IMR-90 (cell line): ENCODE measurements at regions not wholly inside any gene's neighbourhood (a gene's known extent, or its start where the extent isn't known, plus 50 kb on each side); places are given as distances from the start of the nearest gene placed in this dataset.

Experiments used
- BHLHE40 ChIP-seq: fragments of 150-350 bp; IDR thresholded peaks from 2 replicates; pipeline ENCODE4 v1.6.1; 2016; ENCODE audit warnings: mild to moderate bottlenecking, low read depth, low read length
- MAZ ChIP-seq: IDR thresholded peaks from 2 replicates; pipeline ENCODE4 v1.6.1; 2012; ENCODE audit warnings: low read depth, mild to moderate bottlenecking, low read length, improper control_type of control experiment, moderate library complexity, borderline replicate concordance
- POLR2A ChIP-seq: IDR thresholded peaks from 2 replicates; pipeline ENCODE4 v1.6.1; 2012; ENCODE audit warnings: mild to moderate bottlenecking, low read depth, low read length
- RFX5 ChIP-seq: IDR thresholded peaks from 2 replicates; pipeline ENCODE4 v1.8.0; 2012; ENCODE audit warnings: low read depth, mild to moderate bottlenecking, low read length, moderate library complexity
- SMC3 ChIP-seq: fragments of 150-350 bp; IDR thresholded peaks from 2 replicates; pipeline ENCODE4 v1.6.1; 2016; ENCODE audit warnings: low read depth, mild to moderate bottlenecking, antibody characterized with exemption, low read length, moderate library complexity
- TF ChIP-seq, protein P1 (sequence below): conservative IDR thresholded peaks from 2 replicates; pipeline ENCODE4 v1.5.1; 2012; ENCODE audit warnings: mild to moderate bottlenecking, low read depth, low read length, improper control_type of control experiment

DNA sequence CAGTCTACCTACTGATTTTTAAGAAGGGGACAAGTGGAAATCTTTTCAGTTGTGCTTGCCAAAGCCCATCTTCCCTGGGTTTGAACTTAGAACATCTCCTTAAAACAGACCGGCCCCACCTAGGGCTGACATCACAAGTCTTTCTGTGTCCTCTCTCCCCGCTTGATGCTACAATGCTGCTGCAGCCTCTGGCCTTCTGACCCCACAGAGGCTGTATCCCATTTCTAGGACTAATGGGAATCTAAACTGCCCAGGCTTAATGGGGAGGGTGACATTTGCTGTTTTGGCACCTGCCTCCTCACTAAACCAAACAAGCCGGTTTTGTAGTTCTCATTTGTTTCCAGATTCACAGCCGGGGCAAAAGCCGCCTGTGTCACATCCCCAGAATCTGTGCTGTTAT, 121.3 kb upstream of the CADM1 start:
- TF ChIP-seq BHLHE40 (no peak), RFX5 (no peak), POLR2A (no peak), SMC3 (no peak), MAZ (no peak)
- TF ChIP-seq, protein P1, sequence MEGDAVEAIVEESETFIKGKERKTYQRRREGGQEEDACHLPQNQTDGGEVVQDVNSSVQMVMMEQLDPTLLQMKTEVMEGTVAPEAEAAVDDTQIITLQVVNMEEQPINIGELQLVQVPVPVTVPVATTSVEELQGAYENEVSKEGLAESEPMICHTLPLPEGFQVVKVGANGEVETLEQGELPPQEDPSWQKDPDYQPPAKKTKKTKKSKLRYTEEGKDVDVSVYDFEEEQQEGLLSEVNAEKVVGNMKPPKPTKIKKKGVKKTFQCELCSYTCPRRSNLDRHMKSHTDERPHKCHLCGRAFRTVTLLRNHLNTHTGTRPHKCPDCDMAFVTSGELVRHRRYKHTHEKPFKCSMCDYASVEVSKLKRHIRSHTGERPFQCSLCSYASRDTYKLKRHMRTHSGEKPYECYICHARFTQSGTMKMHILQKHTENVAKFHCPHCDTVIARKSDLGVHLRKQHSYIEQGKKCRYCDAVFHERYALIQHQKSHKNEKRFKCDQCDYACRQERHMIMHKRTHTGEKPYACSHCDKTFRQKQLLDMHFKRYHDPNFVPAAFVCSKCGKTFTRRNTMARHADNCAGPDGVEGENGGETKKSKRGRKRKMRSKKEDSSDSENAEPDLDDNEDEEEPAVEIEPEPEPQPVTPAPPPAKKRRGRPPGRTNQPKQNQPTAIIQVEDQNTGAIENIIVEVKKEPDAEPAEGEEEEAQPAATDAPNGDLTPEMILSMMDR: no peak
